GM12865 (cell line): ENCODE measurements at regions not wholly inside any gene's neighbourhood (a gene's known extent, or its start where the extent isn't known, plus 50 kb on each side); places are given as distances from the start of the nearest gene placed in this dataset.

Source experiments
- DNase-seq: peaks from one replicate; pipeline ENCODE4 v3.0.0; 2010; ENCODE audit warnings: low read depth
- H3K4me3 ChIP-seq: 2 replicates; pipeline ENCODE4 v1.5.1; 2011; ENCODE audit warnings: mild to moderate bottlenecking, low read depth, low read length, control low read depth
- TF ChIP-seq, protein P1 (sequence below): IDR thresholded peaks from 2 replicates; pipeline ENCODE4 v1.5.1; 2011; ENCODE audit warnings: low read length, control low read depth, low read depth, inconsistent platforms; ENCODE audit not compliant: insufficient read depth; ENCODE audit errors: missing control alignments

- no peak for DNase-seq
- no peak overlapping the region for H3K4me3 ChIP-seq
- TF ChIP-seq, protein P1, sequence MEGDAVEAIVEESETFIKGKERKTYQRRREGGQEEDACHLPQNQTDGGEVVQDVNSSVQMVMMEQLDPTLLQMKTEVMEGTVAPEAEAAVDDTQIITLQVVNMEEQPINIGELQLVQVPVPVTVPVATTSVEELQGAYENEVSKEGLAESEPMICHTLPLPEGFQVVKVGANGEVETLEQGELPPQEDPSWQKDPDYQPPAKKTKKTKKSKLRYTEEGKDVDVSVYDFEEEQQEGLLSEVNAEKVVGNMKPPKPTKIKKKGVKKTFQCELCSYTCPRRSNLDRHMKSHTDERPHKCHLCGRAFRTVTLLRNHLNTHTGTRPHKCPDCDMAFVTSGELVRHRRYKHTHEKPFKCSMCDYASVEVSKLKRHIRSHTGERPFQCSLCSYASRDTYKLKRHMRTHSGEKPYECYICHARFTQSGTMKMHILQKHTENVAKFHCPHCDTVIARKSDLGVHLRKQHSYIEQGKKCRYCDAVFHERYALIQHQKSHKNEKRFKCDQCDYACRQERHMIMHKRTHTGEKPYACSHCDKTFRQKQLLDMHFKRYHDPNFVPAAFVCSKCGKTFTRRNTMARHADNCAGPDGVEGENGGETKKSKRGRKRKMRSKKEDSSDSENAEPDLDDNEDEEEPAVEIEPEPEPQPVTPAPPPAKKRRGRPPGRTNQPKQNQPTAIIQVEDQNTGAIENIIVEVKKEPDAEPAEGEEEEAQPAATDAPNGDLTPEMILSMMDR, result no peak
These were observed 784.9 kb downstream of the MED13L start for GRCh38 chr12:115492553-115492952.

GRCh38 chr12:115491511-115492250 lies 785.8 kb downstream of the MED13L start:
- TF ChIP-seq, protein P1, result no peak
- no peak overlapping the region for H3K4me3 ChIP-seq
- DNase-seq, result no peak

DNA sequence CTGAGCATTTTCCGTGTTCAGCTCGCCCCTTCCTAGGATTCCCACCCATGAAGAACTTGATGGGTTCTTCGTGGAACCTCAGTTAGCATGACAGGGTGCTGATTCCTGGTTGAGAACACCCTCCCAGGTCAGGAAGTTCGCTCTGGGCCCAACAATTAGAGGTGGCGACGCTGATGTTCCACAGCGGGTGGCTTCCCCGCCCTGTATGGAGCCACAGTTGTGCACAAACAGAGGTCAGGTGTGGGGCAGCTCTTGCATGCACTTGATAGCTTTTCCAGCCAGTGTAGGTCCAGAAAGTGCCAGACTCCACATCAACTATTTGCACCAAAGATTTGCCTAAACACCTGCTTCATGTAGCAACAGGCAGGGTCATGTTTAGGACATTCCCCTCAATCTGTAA lies 788.2 kb downstream of the MED13L start:
- H3K4me3 ChIP-seq, result no peak overlapping the region
- no peak for DNase-seq
- TF ChIP-seq, protein P1, result no peak

DNA sequence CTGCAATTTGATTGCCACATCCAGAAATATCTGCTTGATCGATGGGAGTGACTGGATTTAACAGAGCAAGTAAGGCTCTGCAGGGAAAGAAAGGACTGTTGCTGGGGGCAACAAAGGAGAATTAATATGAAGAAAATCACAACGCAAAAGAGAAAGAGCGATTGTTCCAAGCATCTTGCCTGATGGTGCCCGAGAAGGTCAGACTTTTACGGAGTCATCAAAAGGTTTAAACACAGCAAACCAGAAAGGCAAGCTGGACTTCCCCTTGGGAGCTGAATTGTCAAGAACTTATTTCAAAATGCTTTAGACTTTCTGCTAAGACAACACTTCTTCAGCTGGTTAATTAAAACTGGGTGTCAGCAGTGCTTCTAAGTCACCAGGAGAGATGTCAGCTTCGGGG lies 791.5 kb downstream of the MED13L start:
- TF ChIP-seq, protein P1, result no peak
- no peak for DNase-seq
- no peak overlapping the region for H3K4me3 ChIP-seq

- H3K4me3 ChIP-seq, result no peak overlapping the region
- DNase-seq, result peak; percentile 67
- TF ChIP-seq, protein P1, result no peak
These were observed 792.0 kb downstream of the MED13L start for GRCh38 chr12:115485503-115485902.

DNA sequence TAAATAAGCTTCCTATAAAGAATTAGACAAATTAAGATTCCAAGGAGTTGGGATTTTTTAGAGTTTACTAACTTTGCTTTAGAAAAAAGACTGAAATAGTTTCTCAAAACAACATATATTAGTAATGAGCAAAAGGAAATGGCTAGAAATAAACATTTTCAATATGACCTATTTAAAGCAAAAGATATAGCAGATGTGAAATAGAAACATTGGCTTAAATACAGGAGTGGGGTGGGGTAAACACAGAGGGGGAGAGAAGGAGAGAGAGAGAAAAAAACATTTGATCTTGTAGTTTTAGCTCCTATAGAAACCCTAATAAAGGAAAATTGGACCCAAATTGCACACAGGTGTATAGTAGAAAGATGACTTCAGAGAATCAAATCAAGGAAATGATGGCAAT lies 794.5 kb downstream of the MED13L start:
- TF ChIP-seq, protein P1, result no peak
- DNase-seq, result no peak
- H3K4me3 ChIP-seq, result no peak overlapping the region

GRCh38 chr12:115481141-115481540 lies 796.4 kb downstream of the MED13L start:
- no peak overlapping the region for H3K4me3 ChIP-seq
- TF ChIP-seq, protein P1, result peak; percentile 7
- DNase-seq, result peak; percentile 84
